DOHH2 (cell line): ENCODE measurements at regions not wholly inside any gene's neighbourhood (a gene's known extent, or its start where the extent isn't known, plus 50 kb on each side); places are given as distances from the start of the nearest gene placed in this dataset.

Experiments
- H3F3A ChIP-seq: fragments of 200-600 bp; sonication (generic), shearing (Covaris generic); 2 replicates; pipeline ENCODE4 v1.6.0; 2016; ENCODE audit warnings: antibody characterized with exemption, mild to moderate bottlenecking; ENCODE audit not compliant: control insufficient read depth, insufficient read depth
- H3K27ac ChIP-seq: fragments of 200-600 bp; sonication (generic); 2 replicates; pipeline ENCODE4 v1.5.1; 2014; ENCODE audit warnings: low read depth, mild to moderate bottlenecking, low read length, moderate library complexity
- H3K27me3 ChIP-seq: fragments of 200-600 bp; sonication (generic); 2 replicates; pipeline ENCODE4 v1.6.1; 2014; ENCODE audit warnings: mild to moderate bottlenecking, low read length, mixed read lengths; ENCODE audit not compliant: control insufficient read depth
- H3K36me3 ChIP-seq: fragments of 200-600 bp; sonication (generic); 2 replicates; pipeline ENCODE4 v1.6.1; 2014; ENCODE audit warnings: mild to moderate bottlenecking, low read length, moderate library complexity, mixed read lengths; ENCODE audit not compliant: control insufficient read depth
- H3K4me1 ChIP-seq: fragments of 200-600 bp; sonication (generic); 2 replicates; pipeline ENCODE4 v1.6.1; 2014; ENCODE audit warnings: mild to moderate bottlenecking, low read length, mixed read lengths; ENCODE audit not compliant: control insufficient read depth
- H3K4me2 ChIP-seq: fragments of 200-600 bp; sonication (generic); 2 replicates; pipeline ENCODE4 v1.6.0; 2014; ENCODE audit warnings: mild to moderate bottlenecking, low read length, moderate library complexity
- H3K4me3 ChIP-seq: fragments of 200-600 bp; sonication (generic); 2 replicates; pipeline ENCODE4 v1.5.1; 2014; ENCODE audit warnings: mild to moderate bottlenecking, low read length, mixed read lengths
- H3K79me2 ChIP-seq: fragments of 200-600 bp; sonication (generic); 2 replicates; pipeline ENCODE4 v1.6.1; 2014; ENCODE audit warnings: mild to moderate bottlenecking, low read length, mixed read lengths; ENCODE audit not compliant: control insufficient read depth
- H3K9me2 ChIP-seq: fragments of 200-600 bp; sonication (generic); replicated peaks from 2 replicates; pipeline ENCODE4 v1.6.1; 2014; ENCODE audit warnings: mild to moderate bottlenecking, low read length, mixed read lengths; ENCODE audit not compliant: control insufficient read depth
- H3K9me3 ChIP-seq: fragments of 200-600 bp; sonication (generic); 2 replicates; pipeline ENCODE4 v1.6.1; 2014; ENCODE audit warnings: antibody characterized with exemption, low read length, mixed read lengths; ENCODE audit not compliant: control insufficient read depth, insufficient read depth
- H4K20me1 ChIP-seq: fragments of 200-600 bp; sonication (generic); 2 replicates; pipeline ENCODE4 v1.6.0; 2014; ENCODE audit warnings: low read depth, mild to moderate bottlenecking, antibody characterized with exemption, low read length, moderate library complexity; ENCODE audit not compliant: control insufficient read depth, insufficient read depth
- EZH2phosphoT487 ChIP-seq: fragments of 200-600 bp; sonication (generic); IDR thresholded peaks from 2 replicates; pipeline ENCODE4 v1.6.1; 2017; ENCODE audit warnings: borderline replicate concordance, mild to moderate bottlenecking, antibody characterized with exemption, low read length, moderate library complexity, mixed read lengths
- TF ChIP-seq, protein P1 (sequence below): fragments of 200-600 bp; sonication (generic); IDR thresholded peaks from one replicate; pipeline ENCODE4 v1.5.1; 2014; ENCODE audit warnings: antibody characterized with exemption, mild to moderate bottlenecking, low read depth, low read length; ENCODE audit not compliant: poor library complexity, severe bottlenecking

DNA sequence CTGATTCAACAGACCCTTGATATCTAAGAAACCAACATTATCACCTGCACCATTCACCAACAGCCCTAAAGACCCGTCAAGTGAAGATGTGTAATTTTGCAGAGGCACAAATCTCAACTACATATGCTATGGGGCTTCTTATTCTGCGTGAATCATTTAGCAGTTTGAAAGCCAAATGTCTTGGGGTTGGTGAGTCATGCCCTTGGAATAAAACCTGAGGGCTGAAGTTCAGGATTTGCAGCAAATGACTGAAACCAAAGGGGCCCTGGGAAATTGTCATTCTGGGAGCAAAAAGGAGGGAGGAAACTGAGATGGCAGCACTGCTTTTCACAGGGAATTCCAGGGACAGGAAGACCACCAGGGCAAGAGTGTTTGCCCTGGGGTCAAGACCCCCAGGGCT is 79.2 kb upstream of the TNR start:
- Histone ChIP-seq H4K20me1 (no peaks in the 10 kb centered on the region), H3K27ac (no peak overlapping the region), H3K4me2 (no peak overlapping the region), H3K79me2 (no peaks in the 10 kb centered on the region), H3K4me3 (no peak overlapping the region), H3K9me3 (no peaks in the 10 kb centered on the region), H3K9me2 (no peaks in the 10 kb centered on the region), H3K36me3 (no peaks in the 10 kb centered on the region), H3K4me1 (no peaks in the 10 kb centered on the region), H3K27me3 (no peaks in the 10 kb centered on the region; the same call in 1 of the 2 replicates), H3F3A (no peaks in the 10 kb centered on the region)
- TF ChIP-seq, protein P1, sequence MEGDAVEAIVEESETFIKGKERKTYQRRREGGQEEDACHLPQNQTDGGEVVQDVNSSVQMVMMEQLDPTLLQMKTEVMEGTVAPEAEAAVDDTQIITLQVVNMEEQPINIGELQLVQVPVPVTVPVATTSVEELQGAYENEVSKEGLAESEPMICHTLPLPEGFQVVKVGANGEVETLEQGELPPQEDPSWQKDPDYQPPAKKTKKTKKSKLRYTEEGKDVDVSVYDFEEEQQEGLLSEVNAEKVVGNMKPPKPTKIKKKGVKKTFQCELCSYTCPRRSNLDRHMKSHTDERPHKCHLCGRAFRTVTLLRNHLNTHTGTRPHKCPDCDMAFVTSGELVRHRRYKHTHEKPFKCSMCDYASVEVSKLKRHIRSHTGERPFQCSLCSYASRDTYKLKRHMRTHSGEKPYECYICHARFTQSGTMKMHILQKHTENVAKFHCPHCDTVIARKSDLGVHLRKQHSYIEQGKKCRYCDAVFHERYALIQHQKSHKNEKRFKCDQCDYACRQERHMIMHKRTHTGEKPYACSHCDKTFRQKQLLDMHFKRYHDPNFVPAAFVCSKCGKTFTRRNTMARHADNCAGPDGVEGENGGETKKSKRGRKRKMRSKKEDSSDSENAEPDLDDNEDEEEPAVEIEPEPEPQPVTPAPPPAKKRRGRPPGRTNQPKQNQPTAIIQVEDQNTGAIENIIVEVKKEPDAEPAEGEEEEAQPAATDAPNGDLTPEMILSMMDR: no peak
- TF ChIP-seq EZH2phosphoT487: no peak

DNA sequence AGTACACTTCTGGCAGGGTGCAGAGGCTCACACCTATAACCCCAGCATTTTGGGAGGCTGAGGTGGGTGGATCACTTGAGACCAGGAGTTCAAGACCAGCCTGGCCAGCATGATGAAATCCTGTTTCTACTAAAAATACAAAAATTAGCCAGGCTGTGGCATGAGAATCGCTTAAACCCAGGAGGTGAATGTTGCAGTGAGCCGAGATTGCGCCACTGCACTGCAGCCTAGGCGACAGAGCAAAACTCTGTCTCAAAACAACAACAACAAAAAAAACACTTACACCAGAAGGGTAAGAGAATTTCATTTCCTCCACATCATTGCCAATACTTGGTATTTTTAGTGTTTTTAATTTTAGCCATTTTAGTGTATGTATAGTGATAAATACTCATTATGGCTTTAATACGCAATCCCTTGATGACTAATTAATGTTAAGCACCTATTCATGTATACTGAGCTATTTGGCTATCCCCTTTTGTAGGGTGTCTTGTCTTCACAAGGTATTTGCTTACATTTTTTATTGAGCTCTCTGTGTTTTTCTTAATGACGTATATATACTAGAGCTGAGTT is 77.1 kb upstream of the TNR start:
- Histone ChIP-seq H3K9me2 (no peaks in the 10 kb centered on the region), H3K27me3 (peaks cover 5% of the 10 kb centered on the region; the same call in 1 of the 2 replicates), H3K27ac (no peak overlapping the region), H3K9me3 (no peaks in the 10 kb centered on the region), H3K4me3 (no peak overlapping the region), H3K4me2 (no peak overlapping the region), H3F3A (no peaks in the 10 kb centered on the region), H3K4me1 (no peaks in the 10 kb centered on the region), H4K20me1 (no peaks in the 10 kb centered on the region), H3K36me3 (no peaks in the 10 kb centered on the region), H3K79me2 (no peaks in the 10 kb centered on the region)
- no peak for TF ChIP-seq EZH2phosphoT487
- TF ChIP-seq, protein P1: no peak

GRCh38 chr1:175818929-175819328 is 75.5 kb upstream of the TNR start:
- Histone ChIP-seq H3K27ac (no peak overlapping the region), H3K27me3 (peaks cover 5% of the 10 kb centered on the region; the same call in 1 of the 2 replicates), H3K4me2 (no peak overlapping the region), H3K4me3 (no peak overlapping the region), H3K9me2 (no peaks in the 10 kb centered on the region), H3K4me1 (no peaks in the 10 kb centered on the region), H4K20me1 (no peaks in the 10 kb centered on the region), H3K79me2 (no peaks in the 10 kb centered on the region), H3K36me3 (no peaks in the 10 kb centered on the region), H3K9me3 (no peaks in the 10 kb centered on the region), H3F3A (no peaks in the 10 kb centered on the region)
- no peak for TF ChIP-seq EZH2phosphoT487
- TF ChIP-seq, protein P1: no peak
